ENCODE measurements at regions not wholly inside any gene's neighbourhood (a gene's known extent, or its start where the extent isn't known, plus 50 kb on each side); places are given as distances from the start of the nearest gene placed in this dataset.

- TF ChIP-seq CTCF (conservative IDR thresholded peaks at IDR 0.05; ENCODE audit: low read depth, low read length) (no peak), RAD21 (IDR thresholded peaks at IDR 0.05; ENCODE audit: low read length) (no peak), POLR2A (IDR thresholded peaks at IDR 0.05; ENCODE audit: low read depth, low read length) (no peak), RFX5 (IDR thresholded peaks at IDR 0.05; ENCODE audit: low read depth, low read length) (no peak), MAZ (IDR thresholded peaks at IDR 0.05; ENCODE audit: borderline replicate concordance, low read depth, low read length) (no peak)
These were observed 59.6 kb upstream of the DHX15 start for GRCh38 chr4:24643774-24644520.

Data from IMR-90 (cell line).